ENCODE measurements at regions not wholly inside any gene's neighbourhood (a gene's known extent, or its start where the extent isn't known, plus 50 kb on each side); places are given as distances from the start of the nearest gene placed in this dataset.

DNA sequence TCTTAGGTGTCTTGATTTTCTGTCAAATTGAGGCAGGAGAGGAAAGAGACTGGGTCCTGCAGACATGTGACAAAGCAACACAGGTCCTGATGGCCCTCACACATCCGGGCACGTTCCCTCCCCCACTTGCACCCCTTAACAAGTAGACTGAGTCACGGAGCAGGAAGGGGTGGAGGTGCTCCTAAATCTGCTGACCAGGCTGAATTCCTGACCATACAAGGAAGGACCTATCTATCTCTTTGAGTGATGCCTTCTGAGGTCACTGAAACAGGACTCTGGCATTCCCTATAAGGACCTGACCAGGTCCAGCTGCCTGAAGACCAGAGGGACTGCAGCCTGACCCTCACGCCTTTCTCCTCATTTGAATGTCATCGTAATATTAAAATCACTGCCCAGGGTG lies 250.3 kb downstream of the COL4A1 start:
- ChIA-PET CTCF (ENCODE audit: unreplicated experiment) (no interaction called here), POLR2A (no interaction called here)
- Histone ChIP-seq H3K36me3 (ENCODE audit: insufficient read depth, low read length) (no peaks in the 10 kb centered on the region), H3K9me2 (ENCODE audit: insufficient read depth, low read length) (no peaks in the 10 kb centered on the region), H4K20me1 (ENCODE audit: insufficient read depth, low read length) (no peaks in the 10 kb centered on the region), H3K4me3 (ENCODE audit: low read depth, low read length, poor library complexity, severe bottlenecking) (no peak overlapping the region), H3K4me2 (ENCODE audit: low read length) (no peak overlapping the region), H3K9me3 (ENCODE audit: low read length) (no peaks in the 10 kb centered on the region), H3K27ac (ENCODE audit: low read depth, low read length, poor library complexity, severe bottlenecking) (no peak overlapping the region), H3K79me2 (ENCODE audit: insufficient read depth, low read depth, low read length) (no peaks in the 10 kb centered on the region), H2AFZ (ENCODE audit: low read length) (no peak overlapping the region), H3K4me1 (ENCODE audit: insufficient read depth, low read length, poor library complexity, severe bottlenecking) (no peaks in the 10 kb centered on the region)
- TF ChIP-seq EZH2phosphoT487 (IDR thresholded peaks at IDR 0.05; ENCODE audit: borderline replicate concordance, low read depth, low read length): no peak
- TF ChIP-seq, protein P1, sequence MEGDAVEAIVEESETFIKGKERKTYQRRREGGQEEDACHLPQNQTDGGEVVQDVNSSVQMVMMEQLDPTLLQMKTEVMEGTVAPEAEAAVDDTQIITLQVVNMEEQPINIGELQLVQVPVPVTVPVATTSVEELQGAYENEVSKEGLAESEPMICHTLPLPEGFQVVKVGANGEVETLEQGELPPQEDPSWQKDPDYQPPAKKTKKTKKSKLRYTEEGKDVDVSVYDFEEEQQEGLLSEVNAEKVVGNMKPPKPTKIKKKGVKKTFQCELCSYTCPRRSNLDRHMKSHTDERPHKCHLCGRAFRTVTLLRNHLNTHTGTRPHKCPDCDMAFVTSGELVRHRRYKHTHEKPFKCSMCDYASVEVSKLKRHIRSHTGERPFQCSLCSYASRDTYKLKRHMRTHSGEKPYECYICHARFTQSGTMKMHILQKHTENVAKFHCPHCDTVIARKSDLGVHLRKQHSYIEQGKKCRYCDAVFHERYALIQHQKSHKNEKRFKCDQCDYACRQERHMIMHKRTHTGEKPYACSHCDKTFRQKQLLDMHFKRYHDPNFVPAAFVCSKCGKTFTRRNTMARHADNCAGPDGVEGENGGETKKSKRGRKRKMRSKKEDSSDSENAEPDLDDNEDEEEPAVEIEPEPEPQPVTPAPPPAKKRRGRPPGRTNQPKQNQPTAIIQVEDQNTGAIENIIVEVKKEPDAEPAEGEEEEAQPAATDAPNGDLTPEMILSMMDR (conservative IDR thresholded peaks at IDR 0.05; ENCODE audit: low read length): no peak
- no TSS peak for BruUV-seq (replicated peaks)
- intact Hi-C loops (cut with micrococcal nuclease; ENCODE audit: unreplicated experiment): no loop called here
- DNase-seq (ENCODE audit: low spot score): no peak

DNA sequence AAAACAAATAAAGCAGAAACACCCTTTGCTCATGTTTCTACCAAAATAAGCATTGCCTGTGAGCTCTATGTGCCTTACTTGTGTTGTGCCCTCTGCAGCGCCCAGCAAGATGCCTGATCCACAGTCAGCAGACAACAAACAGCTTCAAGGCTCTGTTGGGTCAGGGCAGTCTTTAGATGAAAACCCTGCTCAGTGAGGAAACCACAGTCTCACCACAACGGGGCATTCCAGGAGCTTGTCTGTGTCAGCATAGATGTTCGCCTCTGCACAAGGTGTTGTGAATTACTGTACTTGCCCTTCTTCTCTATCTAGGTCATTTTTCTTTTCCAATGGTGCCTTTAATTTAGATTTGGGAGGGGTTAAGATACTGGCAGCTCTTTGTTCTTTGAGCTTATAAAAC lies 251.9 kb downstream of the COL4A1 start:
- intact Hi-C loops (cut with micrococcal nuclease; ENCODE audit: unreplicated experiment): no loop called here
- no peaks in the 10 kb centered on the region for H3K4me1 ChIP-seq (ENCODE audit: insufficient read depth, low read length, poor library complexity, severe bottlenecking)
- no peak overlapping the region for H3K27ac ChIP-seq (ENCODE audit: low read depth, low read length, poor library complexity, severe bottlenecking)
- CTCF ChIA-PET (ENCODE audit: unreplicated experiment): no interaction called here
- no TSS peak for BruUV-seq (replicated peaks)
- no peak for TF ChIP-seq EZH2phosphoT487 (IDR thresholded peaks at IDR 0.05; ENCODE audit: borderline replicate concordance, low read depth, low read length)
- TF ChIP-seq, protein P1 (conservative IDR thresholded peaks at IDR 0.05; ENCODE audit: low read length): no peak
- H2AFZ ChIP-seq (ENCODE audit: low read length): no peak overlapping the region
- no peak overlapping the region for H3K4me2 ChIP-seq (ENCODE audit: low read length)
- H3K79me2 ChIP-seq (ENCODE audit: insufficient read depth, low read depth, low read length): no peaks in the 10 kb centered on the region
- POLR2A ChIA-PET: no interaction called here
- no peaks in the 10 kb centered on the region for H3K9me3 ChIP-seq (ENCODE audit: low read length)
- no peaks in the 10 kb centered on the region for H3K36me3 ChIP-seq (ENCODE audit: insufficient read depth, low read length)
- no peaks in the 10 kb centered on the region for H3K9me2 ChIP-seq (ENCODE audit: insufficient read depth, low read length)
- no peak for DNase-seq (ENCODE audit: low spot score)
- no peaks in the 10 kb centered on the region for H4K20me1 ChIP-seq (ENCODE audit: insufficient read depth, low read length)
- no peak overlapping the region for H3K4me3 ChIP-seq (ENCODE audit: low read depth, low read length, poor library complexity, severe bottlenecking)

DNA sequence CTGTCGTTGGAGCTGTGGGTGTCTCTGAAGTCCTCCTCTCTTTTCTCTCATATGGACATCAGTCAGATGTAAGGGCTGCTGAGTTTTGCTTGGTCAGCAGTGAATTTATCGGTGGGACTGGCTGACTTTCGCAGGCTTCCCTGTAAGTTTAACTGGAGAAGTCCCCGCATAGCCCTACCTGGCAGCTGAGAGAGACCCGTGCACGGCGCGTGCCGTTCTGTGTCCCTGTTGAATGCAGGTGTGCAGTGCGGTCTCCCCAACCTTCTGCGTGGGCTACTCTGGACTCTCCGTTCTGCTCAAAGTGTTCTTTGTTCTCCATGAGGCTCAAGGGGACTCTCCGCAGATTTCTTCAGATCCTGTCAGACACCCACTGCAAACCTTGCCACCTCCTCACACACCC lies 252.9 kb downstream of the COL4A1 start:
- H3K4me2 ChIP-seq (ENCODE audit: low read length): no peak overlapping the region
- no peaks in the 10 kb centered on the region for H4K20me1 ChIP-seq (ENCODE audit: insufficient read depth, low read length)
- H3K4me1 ChIP-seq (ENCODE audit: insufficient read depth, low read length, poor library complexity, severe bottlenecking): no peaks in the 10 kb centered on the region
- H3K4me3 ChIP-seq (ENCODE audit: low read depth, low read length, poor library complexity, severe bottlenecking): no peak overlapping the region
- no peaks in the 10 kb centered on the region for H3K79me2 ChIP-seq (ENCODE audit: insufficient read depth, low read depth, low read length)
- no peak overlapping the region for H3K27ac ChIP-seq (ENCODE audit: low read depth, low read length, poor library complexity, severe bottlenecking)
- TF ChIP-seq EZH2phosphoT487 (IDR thresholded peaks at IDR 0.05; ENCODE audit: borderline replicate concordance, low read depth, low read length): no peak
- TF ChIP-seq, protein P1 (conservative IDR thresholded peaks at IDR 0.05; ENCODE audit: low read length): no peak
- DNase-seq (ENCODE audit: low spot score): no peak
- intact Hi-C loops (cut with micrococcal nuclease; ENCODE audit: unreplicated experiment): no loop called here
- ChIA-PET POLR2A (no interaction called here), CTCF (ENCODE audit: unreplicated experiment) (no interaction called here)
- H3K36me3 ChIP-seq (ENCODE audit: insufficient read depth, low read length): no peaks in the 10 kb centered on the region
- BruUV-seq (replicated peaks): no TSS peak
- no peak overlapping the region for H2AFZ ChIP-seq (ENCODE audit: low read length)
- H3K9me3 ChIP-seq (ENCODE audit: low read length): no peaks in the 10 kb centered on the region
- no peaks in the 10 kb centered on the region for H3K9me2 ChIP-seq (ENCODE audit: insufficient read depth, low read length)
